ENCODE measurements at regions not wholly inside any gene's neighbourhood (a gene's known extent, or its start where the extent isn't known, plus 50 kb on each side); places are given as distances from the start of the nearest gene placed in this dataset.
"Not testable (repeated sequence)": the region's sequence is repeated elsewhere in the genome, so short reads cannot be mapped to it uniquely, and the experiment has no call there.

DNA sequence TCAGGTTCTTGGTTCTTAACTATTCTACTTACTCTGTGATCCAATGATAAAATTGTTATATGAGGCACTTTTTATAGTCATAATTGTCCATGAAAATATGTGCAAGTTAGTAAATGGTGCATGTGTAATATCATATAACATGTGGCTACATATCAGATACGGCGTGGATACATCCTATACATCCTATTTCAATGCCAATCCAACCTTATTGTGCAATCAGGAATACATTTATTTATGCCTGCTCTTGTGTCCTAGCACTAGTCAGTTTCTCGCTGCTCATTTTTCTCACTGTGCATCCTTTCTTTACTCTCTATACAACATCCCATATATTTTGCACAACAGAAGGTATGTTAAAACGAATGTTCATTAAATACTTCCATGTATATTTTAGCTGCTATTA is 1141.1 kb downstream of the FAT4 start:
- in situ Hi-C loops (cut with HindIII; ENCODE audit: low sequenced_read_pairs), result no loop called here

DNA sequence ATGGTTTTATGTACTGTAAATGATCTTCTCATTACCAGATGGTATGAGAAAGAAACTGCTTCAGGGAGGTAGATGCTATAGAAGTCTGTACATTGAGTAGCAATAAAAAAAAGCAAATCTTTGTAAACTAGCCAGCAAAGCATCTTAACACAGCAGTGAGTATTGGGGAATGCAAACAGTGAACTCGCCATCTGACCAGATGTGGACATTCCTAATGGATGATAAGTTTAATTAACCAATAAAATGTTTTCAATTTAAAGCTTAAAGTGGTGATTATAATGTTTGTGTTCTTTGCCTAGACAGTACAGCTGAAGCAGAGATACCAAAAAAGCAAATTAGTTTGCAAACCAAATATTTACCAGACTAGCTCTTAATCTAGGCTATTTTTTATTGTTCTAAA is 1144.2 kb downstream of the FAT4 start:
- in situ Hi-C loops (cut with HindIII; ENCODE audit: low sequenced_read_pairs), result no loop called here

DNA sequence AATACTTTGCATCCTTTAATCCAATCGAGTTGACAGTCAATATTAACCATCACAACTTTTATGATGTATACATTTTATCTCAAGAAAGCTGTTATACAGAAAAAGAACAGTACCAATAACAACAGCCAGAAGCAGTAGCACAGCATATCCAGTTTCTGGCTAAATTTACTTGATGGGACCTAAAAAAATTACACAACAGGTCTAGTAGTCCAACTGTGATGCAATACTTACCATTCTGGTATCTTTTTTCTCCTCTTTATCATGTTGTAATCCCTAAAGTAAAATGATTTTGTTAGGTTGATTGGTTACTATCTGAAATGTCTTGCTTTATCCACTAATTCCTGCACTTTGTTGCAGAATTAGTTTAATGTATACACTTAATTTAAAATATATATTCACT is 1150.6 kb downstream of the FAT4 start:
- in situ Hi-C loops (cut with HindIII; ENCODE audit: low sequenced_read_pairs), result no loop called here

DNA sequence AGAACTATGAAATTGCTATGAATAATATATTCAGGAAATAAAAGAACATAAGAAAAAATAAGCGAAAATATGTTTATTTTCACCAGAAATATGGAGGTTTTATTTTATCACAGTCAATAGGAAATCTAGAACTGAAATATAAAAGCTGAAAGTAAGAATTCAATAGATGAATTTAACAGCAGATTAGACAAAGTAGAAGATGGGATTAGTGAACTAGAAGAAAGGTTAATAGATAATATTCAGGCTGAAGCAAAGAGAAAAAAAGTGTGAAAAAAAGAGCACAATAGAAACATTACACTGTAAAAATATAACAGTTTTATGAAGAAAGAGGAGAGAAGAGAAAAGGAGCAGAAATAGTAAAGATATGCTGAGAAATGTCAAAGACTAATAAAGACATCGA is 1152.1 kb downstream of the FAT4 start:
- in situ Hi-C loops (cut with HindIII; ENCODE audit: low sequenced_read_pairs), result no loop called here

DNA sequence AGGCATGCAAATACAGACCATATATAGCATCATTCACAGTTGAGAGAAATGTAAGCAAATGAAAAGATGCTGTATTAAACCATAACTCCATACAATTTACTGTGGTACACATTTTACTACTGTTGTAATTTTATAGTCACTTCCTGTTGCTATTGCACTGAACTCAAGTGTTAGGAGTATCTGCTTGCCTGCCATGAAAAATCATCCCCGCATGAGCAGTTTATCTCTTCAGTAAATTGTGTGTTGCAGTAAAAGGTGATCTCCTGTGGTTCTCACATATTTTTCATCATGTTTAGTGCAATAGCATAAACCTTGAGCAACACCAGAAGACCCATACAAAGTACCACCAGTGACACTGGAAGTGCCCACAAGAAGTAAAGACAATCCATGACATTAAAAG is 1153.4 kb downstream of the FAT4 start:
- in situ Hi-C loops (cut with HindIII; ENCODE audit: low sequenced_read_pairs), result no loop called here

DNA sequence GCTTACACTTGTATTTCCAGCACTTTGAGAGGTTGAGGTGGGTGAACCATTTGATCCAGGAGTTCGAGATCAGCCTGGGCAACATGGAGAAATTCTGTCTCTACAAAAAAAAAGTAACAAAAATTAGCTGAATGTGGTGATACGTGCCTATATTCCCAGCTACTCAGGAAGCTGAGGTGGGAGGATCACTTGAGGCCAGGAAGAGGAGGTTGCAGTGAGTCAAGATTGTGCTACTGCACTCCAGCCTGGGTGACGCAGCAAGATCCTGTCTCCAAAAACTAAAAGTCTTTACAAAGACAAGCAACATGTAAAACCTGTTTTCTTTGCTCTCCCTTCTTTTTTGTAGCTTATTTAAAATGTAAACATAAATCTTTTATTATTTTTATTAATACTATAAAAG is 1156.1 kb downstream of the FAT4 start:
- in situ Hi-C loops (cut with HindIII; ENCODE audit: low sequenced_read_pairs), result no loop called here

DNA sequence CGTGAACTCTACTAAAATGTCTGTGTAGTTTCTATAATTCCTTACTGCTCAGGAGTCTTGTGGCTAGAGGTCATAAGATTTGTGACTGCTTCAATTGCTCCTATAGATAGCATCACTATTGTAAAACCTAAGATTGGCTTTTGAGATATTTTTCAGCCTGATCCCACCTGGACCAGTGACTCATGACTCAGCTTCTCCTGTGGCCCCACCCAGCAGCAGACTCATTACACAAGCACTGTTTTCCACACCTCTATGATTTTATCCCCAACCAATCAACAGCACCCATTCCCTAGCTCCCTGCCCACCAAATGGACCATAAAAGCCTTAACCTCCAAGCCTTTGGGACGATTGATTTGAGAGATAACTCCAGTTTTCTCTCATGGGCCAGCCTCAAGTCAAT is 1157.0 kb upstream of the INTU start:
- in situ Hi-C loops (cut with HindIII; ENCODE audit: low sequenced_read_pairs), result no loop called here

DNA sequence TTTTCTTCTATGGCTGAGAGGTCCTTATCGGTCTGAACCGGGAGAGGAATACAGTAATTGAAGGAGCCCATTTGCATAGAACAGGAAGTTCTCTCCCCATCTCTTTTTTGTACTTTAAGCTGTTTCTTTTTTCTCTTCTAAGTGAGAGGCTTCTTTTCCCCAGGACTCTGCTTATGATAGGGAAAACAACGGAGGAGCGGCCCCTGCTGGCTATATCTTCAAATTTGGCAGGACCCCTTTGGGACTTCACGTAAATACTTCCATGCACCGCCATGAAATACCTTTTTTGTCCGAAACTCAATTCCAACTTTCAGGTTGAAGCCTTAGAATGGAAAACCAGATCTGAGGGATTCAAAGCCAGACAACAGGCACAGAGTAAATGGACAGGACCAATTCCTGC is 1153.0 kb upstream of the INTU start:
- in situ Hi-C loops (cut with HindIII; ENCODE audit: low sequenced_read_pairs), result no loop called here

DNA sequence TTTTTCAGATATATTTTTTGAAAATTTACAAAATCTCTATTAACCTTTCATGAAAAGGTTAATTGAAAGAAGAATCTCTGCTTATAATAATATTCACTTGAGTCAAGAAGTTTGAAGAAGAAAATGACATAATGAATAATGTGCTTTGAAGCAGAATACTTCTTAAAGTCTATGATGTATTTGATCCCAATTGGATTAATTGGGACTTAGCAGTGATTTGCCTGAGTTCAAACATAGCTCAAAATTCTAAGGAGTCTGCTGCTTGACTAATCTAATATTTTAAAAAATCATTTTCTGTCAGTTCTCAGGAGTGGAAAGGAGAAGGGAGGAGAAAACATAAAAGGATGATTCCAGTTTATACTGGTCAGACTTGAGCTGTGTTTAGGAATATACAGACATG is 1150.4 kb upstream of the INTU start:
- in situ Hi-C loops (cut with HindIII; ENCODE audit: low sequenced_read_pairs), result no loop called here

DNA sequence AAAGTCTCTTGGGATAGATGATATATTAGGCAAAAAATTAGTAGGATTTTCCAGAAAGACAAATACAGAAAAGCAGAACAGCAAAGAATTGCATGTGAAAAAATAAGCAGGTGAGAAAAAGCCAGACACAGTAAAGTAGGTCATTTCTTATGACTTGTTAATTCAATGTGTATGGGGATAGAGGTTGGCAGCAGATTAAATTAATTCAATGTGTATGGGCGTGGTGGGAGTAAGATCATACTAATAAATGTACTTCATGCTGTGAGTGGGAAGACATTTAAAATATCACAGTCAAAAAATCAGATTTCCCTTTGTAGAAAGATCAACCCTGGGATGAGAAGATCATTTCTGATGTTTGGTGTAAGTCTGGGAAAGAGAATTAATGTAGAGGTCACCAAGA is 1146.4 kb upstream of the INTU start:
- in situ Hi-C loops (cut with HindIII; ENCODE audit: low sequenced_read_pairs), result no loop called here

DNA sequence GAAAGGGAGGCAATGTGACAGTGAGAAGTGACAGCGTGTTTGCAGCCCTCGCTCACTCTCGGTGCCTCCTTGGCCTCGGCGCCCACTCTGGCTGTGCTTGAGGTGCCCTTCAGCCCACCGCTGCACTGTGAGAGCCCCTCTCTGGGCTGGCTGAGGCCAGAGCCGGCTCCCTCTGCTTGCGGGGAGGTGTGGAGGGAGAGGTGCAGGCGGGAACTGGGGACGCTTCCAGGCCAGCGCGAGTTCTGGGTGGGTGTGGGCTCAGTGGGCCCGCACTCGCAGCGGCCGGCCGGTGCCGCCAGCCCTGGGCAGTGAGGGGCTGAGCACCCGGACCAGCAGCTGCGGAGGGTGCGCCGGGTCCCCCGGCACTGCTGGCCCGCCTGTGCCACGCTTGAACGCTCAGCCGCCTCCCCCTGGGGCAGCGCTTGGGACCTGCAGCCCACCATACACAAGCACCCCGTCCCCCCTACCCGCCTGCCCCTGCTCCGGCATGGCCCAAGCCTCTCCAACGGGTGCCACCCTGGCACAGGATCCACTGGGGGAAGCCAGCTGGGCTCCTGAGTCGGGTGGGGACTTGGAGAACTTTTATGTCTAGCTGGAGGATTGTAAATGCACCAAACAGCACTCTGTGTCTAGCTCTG is 1142.8 kb upstream of the INTU start:
- in situ Hi-C loops (cut with HindIII; ENCODE audit: low sequenced_read_pairs), result no loop called here

DNA sequence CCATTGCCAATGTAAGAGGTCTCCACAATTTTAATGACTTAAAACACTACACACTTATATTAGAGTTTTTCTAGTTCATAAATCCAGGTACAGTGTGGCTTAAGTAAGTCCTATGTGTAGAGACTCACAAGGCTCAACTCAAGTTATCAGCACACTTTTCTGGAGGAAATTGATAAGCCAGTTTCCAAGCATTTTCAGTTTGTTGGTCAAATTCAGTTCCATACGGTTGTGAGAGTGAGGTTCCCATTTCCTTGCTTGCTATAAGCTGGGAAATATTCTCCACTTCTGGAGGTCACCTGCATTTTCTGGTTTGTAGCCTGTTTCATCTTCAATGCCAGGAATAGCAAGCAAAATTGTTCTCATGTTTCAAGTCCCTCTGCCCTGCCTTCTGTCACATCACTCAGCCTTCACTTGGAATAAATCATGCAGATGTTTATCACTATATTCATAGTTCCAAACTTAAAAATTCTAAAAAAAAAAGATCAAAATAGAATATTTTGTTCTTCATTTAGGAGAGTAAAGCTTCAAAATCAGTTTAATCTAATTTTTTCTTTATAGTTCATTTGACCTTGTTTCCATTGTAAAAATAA is 1137.5 kb upstream of the INTU start:
- in situ Hi-C loops (cut with HindIII; ENCODE audit: low sequenced_read_pairs), result no loop called here

DNA sequence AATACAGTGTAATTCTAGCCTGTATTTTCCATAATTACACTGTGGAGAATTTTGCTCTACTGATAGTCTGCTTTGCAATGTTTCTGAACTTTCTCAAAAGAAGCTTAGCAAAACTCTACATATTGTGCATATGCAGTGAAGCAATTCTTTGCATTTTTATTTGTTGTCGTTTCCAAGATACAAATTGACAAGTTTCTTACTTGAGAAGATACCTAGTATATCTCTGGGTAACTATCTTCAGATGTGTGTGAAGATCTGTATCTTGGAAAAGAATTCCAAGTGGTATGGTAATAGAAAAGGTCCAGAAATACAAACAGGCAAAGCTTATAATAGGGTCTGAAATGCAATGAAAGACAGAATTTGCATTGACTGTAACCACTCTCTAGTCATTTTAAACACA is 1119.8 kb upstream of the INTU start:
- in situ Hi-C loops (cut with HindIII; ENCODE audit: low sequenced_read_pairs), result no loop called here

DNA sequence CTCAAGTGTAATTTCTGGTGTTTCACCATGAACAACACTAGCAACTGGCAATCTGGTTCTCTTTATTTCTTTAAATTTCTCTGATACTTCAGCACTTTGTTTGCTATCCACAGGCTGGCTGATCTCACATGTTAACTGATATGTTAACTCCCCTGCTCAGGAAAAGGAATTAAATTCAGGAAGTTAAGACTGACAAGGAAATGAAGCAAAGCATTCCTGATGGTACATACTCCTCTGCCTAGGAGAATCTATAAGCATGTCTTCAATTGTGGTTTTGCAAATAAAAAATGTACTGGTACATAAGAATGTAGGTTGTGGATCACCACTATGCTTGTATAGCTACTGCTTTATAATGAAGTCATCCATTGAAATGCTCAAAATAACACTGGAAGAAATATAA is 1119.2 kb upstream of the INTU start:
- in situ Hi-C loops (cut with HindIII; ENCODE audit: low sequenced_read_pairs), result no loop called here

DNA sequence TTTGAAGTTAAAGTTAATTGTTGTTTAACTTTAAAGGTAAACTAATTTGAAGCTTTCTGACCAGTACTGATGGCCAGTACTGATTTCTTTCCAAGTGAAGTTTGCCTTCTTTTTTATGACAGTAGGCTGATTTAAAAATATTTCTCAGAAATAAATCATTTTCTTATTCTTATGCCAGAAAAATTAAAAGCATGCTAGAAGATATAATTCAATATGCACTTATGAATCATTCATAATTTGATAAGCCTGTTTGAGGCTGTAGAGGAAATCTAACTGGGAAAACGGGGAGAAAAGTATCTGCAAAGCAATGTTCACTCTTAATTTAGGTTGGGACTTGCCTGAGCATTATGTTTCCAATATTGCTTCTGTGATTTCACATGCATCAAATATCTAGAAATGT is 1112.0 kb upstream of the INTU start:
- in situ Hi-C loops (cut with HindIII; ENCODE audit: low sequenced_read_pairs), result no loop called here

DNA sequence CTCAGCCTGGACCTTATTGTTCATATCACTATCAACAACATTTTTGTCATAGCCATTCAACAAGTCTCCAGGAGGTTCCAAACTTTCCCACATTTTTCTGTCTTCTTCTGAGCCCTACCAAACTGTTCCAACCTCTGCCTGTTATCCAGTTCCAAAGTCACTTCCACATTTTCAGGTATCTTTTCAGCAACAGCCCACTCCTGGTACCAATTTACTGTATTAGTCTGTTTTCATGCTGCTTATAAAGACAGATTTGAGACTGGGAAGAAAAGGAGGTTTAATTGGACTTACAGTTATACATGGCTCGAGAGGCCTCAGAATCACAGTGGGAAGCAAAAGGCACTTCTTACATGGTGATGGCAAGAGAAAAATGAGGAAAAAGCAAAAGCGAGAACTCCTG is 1107.4 kb upstream of the INTU start:
- in situ Hi-C loops (cut with HindIII; ENCODE audit: low sequenced_read_pairs), result not testable (repeated sequence)

DNA sequence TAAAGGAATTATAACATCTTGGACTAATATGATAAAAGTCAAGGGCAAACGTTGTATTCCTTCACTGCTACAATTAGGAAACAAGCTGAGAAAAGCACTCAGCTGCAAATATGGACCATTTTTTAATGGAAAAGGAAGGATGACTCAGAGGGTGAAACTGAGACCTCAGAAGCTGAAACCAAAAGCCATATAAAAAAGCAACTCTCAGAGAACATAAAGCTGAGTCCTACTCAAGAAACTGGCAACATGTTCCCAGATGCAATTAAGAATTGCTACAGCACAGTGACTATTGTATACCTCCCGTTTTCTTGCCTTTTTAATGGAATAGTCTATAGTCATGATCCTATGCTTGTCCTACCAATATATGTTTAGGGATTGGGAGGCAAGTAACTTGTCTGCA is 1106.4 kb upstream of the INTU start:
- in situ Hi-C loops (cut with HindIII; ENCODE audit: low sequenced_read_pairs), result no loop called here

DNA sequence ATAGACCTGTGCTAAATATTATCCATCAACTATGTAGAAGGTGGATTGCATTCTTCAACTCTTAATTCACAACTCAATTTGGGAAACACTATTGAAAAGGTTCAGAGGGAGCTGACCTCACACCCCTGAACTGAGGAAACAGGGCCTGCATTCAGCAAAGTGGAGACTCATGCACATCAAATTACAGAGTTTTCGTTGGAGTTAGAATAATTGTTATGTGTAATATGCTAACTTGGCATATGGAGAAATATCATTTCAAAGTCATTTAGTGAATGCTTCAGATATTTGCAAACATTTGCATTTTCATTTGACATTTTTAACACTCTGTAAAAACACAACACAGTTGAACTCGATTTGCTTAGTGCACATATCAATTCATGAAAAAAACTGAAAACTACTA is 1102.8 kb upstream of the INTU start:
- in situ Hi-C loops (cut with HindIII; ENCODE audit: low sequenced_read_pairs), result no loop called here

DNA sequence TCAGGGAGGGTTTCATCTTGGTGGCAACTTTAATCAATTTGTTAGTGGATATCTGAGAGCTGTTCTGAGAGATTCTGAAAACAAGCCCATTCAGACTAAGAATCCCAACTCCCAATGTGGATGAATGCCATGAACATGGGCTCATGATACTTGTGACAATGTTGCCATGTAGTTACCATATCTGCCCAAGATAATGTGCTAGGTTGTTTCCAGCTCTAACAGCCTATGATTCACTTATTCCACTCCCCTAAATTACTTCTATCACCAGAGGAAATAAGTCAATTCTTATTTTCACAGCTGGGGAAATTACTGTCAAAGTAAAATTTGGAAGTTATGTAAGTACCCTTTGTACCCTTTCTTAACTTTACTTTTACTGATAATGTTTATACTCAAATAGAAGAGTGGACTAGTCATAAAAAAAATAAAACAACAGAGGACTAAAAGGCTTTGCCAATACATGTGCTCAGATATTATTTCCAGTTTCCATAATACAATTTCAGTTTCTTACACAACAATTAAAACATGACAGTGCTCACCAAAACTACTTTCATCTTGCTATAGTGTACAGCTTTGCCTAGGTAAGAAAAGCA is 1101.7 kb upstream of the INTU start:
- in situ Hi-C loops (cut with HindIII; ENCODE audit: low sequenced_read_pairs), result no loop called here

DNA sequence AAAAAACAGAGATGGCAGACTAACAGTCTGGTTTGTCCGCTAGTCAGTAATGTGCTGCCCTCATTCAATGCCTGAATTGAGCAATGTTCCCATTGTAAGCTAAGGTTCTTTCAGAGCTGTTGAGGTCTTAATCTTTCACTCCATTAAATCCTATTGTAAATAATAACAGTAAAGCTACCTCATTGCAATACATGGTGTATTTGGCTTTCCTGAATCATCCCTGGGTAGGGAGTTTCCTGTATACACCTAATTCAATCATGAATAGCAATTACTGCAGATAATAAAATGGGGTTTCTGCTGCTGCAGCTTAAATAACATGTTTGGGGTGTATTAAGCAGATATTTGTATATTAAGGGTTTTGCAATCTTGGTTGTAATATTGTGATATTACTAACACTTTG is 1100.2 kb upstream of the INTU start:
- in situ Hi-C loops (cut with HindIII; ENCODE audit: low sequenced_read_pairs), result no loop called here

DNA sequence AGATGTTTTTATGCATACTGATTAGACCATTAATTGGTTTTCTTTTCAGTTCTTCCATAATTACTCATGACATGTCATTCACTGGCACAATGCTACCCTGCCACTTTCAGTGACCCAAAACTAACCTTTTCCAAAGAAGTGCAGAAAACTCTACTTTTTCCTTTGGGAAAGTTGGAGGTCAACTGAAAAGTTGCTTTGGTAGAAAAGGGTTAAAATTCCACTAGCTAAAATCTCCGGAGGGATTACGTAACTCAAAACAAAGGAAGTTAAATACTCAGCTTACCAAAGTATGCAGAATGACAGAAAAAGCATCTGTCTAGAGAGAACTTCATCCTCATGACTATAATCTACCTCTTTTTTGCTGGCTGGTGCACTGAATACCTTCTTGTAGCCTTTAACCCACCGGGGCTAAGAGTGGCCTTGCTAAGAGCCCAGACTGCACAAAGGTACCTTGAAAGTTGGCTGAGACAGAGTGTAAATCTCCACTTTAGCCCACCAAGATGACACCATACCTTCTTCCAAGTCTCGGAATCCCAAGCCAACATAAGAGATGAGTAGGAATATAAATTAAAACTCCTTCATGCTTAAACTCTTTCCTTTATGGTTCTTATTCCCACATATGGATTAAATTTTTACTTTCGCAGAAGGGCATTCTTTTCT is 1099.5 kb upstream of the INTU start:
- in situ Hi-C loops (cut with HindIII; ENCODE audit: low sequenced_read_pairs), result no loop called here

DNA sequence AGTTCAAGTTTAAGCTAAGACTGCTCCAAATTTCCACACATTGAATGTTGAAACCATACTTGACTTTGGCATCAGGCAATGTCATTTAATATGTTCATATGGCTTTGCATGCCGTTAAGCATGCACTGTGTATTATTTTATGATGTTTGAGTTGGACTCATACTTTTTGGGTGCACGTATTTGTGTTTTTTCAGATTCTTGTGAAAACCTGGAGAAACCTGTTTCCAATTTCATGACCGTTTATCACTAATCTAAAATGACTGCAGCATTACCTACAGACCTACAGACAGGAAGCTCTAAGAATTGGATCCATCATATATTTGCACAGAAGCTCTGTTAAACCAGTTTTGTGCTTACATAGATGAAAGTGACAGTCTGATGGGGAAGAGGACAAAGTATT is 1093.0 kb upstream of the INTU start:
- in situ Hi-C loops (cut with HindIII; ENCODE audit: low sequenced_read_pairs), result no loop called here

Data from endothelial cell of hepatic sinusoid (primary cell).